ENCODE measurements at regions not wholly inside any gene's neighbourhood (a gene's known extent, or its start where the extent isn't known, plus 50 kb on each side); places are given as distances from the start of the nearest gene placed in this dataset.

DNA sequence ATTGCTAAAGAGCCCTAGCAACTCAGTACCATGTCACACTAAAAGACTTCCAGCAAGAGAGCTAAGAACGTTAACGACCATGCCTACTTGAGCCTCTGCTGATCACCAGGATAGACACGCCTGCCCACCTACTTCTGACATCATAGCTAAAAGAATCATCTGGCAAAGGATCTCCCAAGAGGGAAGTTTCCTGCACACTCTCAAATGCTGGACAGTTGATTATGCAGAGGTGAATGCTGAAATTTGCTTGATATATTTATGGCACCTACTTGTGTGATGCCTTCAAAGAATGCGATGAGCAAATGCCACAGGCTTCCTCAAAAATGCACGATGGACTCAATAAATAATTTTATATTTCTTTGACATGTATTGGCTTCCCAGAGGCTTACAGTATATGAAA, 113.6 kb downstream of the GALC start:
- no peak for FAIRE-seq

DNA sequence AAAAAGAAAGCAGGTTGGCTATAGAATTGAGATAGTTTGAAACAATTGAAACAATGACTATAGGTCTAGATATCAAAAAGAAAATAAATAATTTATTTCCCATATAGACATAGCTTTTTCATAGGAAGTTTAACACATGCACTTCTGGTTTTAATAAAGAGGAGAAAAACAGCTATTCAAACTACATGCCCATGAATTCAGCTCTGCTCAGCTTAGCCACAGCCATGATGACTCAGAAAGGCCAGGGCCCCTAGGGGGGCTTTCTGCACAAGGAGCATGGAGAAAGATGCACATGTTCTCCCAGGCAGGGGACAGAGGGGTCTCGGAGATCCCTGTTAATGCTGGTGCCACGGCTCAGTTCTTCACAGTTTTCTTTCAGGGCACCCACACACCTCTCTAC, 114.0 kb downstream of the GALC start:
- no peak for FAIRE-seq

DNA sequence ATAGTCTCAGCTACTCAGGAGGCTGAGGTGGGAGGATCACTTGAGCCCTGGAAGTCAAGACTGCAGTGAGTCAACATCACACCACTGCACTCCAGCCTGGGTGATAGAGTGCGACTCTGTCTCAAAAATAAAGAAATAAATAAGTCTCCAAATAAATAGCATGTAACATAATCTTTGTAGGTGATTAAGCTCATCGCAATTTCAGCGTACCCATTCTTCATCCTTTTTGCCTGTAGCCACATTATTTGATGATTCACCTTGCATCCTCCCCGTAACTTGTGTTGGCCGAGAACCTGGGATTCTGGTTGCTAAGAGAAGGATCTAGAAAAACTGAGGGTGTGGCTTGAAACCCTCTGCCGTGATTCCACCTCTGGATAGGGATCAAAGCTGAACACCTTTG, 115.1 kb downstream of the GALC start:
- no peak for FAIRE-seq

GRCh38 chr14:87874676-87875075, 118.3 kb downstream of the GALC start:
- FAIRE-seq: no peak

GRCh38 chr14:87873741-87874140, 119.2 kb downstream of the GALC start:
- FAIRE-seq: no peak

DNA sequence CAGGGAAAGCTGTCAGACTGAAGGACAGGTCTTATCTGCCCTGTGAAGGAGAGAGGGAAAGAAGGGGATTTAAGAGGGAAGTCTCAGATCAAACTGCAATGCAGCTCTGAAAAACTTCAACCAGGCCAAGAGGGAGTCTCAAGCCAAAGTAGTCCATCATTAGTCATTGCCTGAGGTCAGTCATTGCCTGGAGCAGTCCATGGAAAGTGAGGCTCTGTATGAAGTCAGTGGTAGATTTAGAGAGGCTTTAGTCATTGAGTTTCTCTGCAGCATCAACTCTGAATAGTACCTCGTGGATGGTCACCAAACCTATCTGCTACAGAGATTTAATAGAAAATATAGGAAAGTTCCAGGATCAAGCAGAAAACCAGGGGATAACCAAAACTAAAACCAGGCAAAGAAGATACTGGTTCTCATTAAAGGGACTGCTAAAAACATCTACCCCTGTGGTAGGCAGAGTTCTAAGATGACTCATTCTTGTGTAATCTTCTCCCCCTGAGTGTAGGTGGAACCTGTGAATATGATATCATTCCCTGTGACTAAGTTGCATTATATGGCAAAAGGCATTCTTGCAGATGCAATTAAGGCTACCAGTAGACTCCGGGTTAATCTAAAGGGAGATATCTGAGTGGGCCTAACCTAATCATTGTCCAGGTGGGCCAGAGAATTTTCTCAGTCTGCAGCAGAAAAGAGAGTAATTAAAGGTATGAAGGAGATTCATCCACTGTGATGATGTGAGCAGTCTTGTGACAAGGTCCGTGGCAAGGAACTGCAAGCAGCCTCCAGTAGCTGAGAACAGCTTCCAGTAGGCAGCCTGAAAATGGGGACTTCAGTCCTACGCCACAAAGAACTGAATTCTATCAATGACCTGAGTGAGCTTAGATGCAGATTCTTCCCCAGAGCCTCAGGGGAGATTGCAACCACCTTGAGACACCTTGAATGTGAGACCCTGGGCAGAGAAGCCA, 123.1 kb downstream of the GALC start:
- FAIRE-seq: no peak

DNA sequence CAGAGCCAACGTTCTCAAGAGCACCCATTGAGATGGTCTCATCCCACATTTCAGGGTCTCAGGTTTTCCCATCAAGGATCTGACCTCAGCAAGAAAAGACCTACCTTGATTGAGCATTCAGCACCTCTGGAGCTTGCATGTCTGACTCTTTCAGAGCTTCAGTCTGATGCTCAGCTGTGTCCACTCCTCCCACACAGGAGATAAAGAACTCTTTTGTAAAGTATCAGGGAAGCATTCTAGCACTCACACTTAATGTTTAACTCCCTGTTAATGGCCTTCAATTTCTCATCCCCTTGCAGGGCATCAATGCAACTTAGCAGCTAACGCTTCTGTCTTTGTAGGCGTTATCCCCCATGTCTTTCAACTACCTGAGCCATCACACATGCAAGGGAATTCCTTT, 124.1 kb downstream of the GALC start:
- no peak for FAIRE-seq

GRCh38 chr14:87866116-87866515, 126.9 kb downstream of the GALC start:
- no peak for FAIRE-seq

- FAIRE-seq: no peak
These were observed 128.4 kb downstream of the GALC start for GRCh38 chr14:87864356-87865270.

- FAIRE-seq: no peak
These were observed 129.9 kb downstream of the GALC start for GRCh38 chr14:87863047-87863446.

DNA sequence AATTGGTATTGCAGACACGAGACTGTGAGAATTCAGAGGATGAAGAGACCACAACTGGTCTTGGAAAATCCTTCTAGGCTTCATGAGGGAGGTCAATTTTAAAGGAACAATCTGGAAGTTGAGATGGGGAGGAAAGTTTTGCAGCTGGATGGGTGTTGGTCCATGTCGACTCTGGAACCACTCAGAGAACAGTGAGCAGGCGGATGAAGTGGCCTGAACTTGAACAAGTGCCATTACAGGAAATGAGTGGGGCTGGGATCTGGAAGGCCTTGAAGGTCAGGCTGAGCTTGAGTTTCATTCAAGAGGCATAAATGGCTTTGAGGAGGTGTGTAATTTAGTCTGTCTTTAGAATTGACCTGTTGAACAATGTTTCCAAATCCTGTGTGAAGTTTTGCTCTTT, 140.9 kb downstream of the GALC start:
- FAIRE-seq: no peak

DNA sequence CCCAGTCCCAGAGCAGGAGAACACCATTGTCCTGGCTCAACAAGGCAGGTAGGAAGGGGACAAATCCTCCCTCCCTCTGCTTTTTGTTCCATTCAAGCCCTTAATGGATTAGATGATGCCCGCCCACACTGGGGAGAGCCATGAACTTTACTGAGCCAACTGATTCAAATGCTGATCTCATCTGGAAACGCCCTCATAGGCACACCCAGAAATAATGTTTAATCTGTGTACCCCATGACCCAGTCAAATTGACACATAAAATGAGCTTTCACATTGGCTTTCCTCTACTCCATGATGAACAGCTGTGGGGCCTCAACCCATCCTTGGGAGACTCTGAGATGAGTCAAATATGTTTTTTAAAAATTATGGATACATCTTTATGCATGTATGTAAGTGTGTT, 141.8 kb downstream of the GALC start:
- FAIRE-seq: no peak

GRCh38 chr14:87847216-87847755, 145.7 kb downstream of the GALC start:
- FAIRE-seq: no peak

- FAIRE-seq: no peak
These were observed 152.1 kb downstream of the GALC start for GRCh38 chr14:87840906-87841305.

DNA sequence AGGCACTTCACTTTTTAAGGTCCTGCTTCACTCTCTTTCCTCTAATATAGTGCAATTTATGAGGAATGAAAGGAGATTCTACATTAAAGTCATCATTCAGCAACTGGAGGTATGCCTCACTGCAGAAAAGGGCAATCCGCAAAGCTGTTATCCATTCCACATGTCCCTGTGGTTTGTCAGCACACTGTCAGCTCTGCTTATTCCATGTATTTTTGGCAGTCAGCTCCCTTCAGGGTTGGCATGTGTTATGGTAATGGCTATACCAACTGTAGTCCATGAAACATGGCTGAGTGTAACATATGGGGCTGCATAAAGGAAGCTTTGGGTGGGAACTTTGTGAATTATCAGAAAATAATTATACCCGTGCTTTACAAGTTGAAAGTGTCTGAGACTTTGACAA, 154.1 kb downstream of the GALC start:
- FAIRE-seq: no peak

GRCh38 chr14:87837296-87837695, 155.7 kb downstream of the GALC start:
- FAIRE-seq: no peak

DNA sequence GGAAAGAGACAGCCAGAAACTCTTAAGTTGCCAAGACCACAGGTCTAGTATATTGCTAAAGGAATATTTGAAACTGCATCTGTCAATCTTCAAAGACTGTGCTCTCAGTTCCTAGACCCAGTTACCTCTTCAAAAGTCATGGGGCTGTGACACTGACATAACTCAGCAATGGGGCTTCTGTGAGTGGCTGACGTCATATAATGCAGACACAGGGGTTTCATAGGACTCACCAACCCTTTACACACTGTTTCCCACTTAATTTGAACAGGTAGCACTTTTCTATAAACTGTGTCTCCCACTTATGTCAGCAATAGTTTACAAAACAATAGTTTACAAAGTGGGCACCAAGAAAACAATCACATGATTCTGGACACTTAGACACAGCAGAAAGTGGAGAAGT, 158.4 kb downstream of the GALC start:
- no peak for FAIRE-seq

DNA sequence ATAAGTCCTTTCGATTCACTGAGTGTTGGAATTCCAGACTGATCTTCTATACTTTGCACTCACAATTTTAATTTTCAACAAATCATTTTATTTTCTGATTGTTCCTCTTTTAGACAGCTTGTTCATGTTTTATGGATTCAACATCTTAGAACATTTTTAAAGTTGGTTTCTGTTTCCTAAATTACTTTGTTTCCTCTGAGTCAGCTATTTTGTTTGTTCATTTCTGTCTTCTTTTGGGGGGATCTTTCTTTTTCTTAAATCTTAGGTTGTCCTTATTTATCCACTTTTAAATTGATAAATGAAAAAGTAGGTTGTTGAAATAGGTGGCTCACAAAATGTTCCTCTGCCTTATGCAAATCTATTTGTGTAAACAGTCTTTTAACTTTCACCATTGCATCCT, 160.0 kb downstream of the GALC start:
- no peak for FAIRE-seq

DNA sequence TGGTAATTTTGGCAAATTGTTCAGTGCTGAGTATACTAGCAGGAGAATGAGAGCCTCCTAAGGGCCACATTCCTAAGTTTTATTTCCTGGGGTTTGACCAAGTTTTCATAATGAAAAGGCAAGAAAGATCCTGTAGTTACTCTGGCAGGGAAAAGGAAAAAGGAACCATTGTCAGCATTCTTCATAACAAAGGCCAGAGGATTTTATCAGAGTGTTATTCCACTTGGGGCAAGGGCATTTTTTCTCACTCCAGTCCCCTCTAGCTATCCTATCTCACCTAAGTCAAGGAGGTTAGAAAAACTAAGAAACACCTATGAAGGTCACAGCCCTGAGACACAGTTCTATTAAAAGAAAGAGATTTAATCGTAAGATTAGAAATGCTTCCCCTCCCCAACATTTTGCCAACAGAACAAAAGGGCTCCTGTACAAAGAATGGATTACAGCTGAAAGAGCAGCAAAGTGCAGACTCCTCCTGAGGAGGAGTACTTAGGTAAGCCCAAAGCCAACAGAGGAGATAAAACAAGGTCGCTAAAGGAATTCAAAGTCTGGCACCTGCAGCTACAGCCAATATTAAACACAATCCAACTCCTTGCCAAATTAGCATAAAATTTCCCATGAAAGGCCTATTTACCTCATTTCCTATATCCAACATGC, 162.4 kb downstream of the GALC start:
- FAIRE-seq: no peak

GRCh38 chr14:87829543-87829942, 163.4 kb downstream of the GALC start:
- FAIRE-seq: no peak

GRCh38 chr14:87824266-87824665, 168.7 kb downstream of the GALC start:
- FAIRE-seq: no peak

- no peak for FAIRE-seq
These were observed 176.6 kb downstream of the GALC start for GRCh38 chr14:87816416-87816815.

- FAIRE-seq: no peak
These were observed 177.9 kb downstream of the GALC start for GRCh38 chr14:87815121-87815520.
